Peyer's patch (tissue), 4 donors: ENCODE measurements at regions not wholly inside any gene's neighbourhood (a gene's known extent, or its start where the extent isn't known, plus 50 kb on each side); places are given as distances from the start of the nearest gene placed in this dataset.

ENCODE experiments used
- DNase-seq, 3 donors: peaks; one replicate each; pipeline ENCODE4 v3.0.0-alpha.2; 2017 to 2019
- H3K27ac ChIP-seq, 4 donors: fragments of 200-600 bp; sonication (generic); one replicate each; pipeline ENCODE4 v1.5.1; 2016 to 2019
- H3K27me3 ChIP-seq, 2 donors: fragments of 200-600 bp; sonication (generic); one replicate each; pipeline ENCODE4 v1.5.1; 2019
- H3K36me3 ChIP-seq, 3 donors: fragments of 200-600 bp; sonication (generic); one replicate each; pipeline ENCODE4 v1.5.1; 2016 to 2019
- H3K4me1 ChIP-seq, 4 donors: fragments of 200-600 bp; sonication (generic); one replicate each; pipeline ENCODE4 v1.5.1; 2016 to 2019
- H3K4me3 ChIP-seq, 4 donors: fragments of 200-600 bp; sonication (generic); 1 replicate in 3 of 4; 2 replicates in 1 of 4; pipeline ENCODE4 v1.5.1; 2016 to 2019; ENCODE audit warnings: mild to moderate bottlenecking in 1 of 4
- H3K9me3 ChIP-seq, 4 donors: fragments of 200-600 bp; sonication (generic); one replicate each; pipeline ENCODE4 v1.5.1; 2016 to 2019; ENCODE audit warnings: mild to moderate bottlenecking in 1 of 4
- CTCF ChIP-seq, 6 experiments: fragments of 450-650 bp in 4 of 6; fragments of 200-600 bp in 2 of 6; sonication (generic) in 1 of 6; IDR thresholded peaks; one replicate each; pipeline ENCODE4 v1.5.1; 2017 to 2019; ENCODE audit warnings: antibody characterized with exemption in 6 of 6, mild to moderate bottlenecking in 3 of 6, moderate library complexity in 1 of 6
- POLR2A ChIP-seq, 2 donors: fragments of 450-650 bp; IDR thresholded peaks; one replicate each; pipeline ENCODE4 v1.5.1; 2017; ENCODE audit warnings: antibody characterized with exemption in 2 of 2, mild to moderate bottlenecking in 2 of 2, moderate library complexity in 2 of 2

GRCh38 chr7:84535580-84536270 lies 341.1 kb upstream of the SEMA3A start:
- no peak overlapping the region for H3K4me3 ChIP-seq
- no peaks in the 10 kb centered on the region for H3K27me3 ChIP-seq
- DNase-seq: no peak
- H3K4me1 ChIP-seq: no peaks in the 10 kb centered on the region
- no peak overlapping the region for H3K27ac ChIP-seq
- TF ChIP-seq CTCF (IDR thresholded peaks at IDR 0.05) (no peak), POLR2A (IDR thresholded peaks at IDR 0.05) (no peak)
- H3K36me3 ChIP-seq: no peaks in the 10 kb centered on the region
- no peaks in the 10 kb centered on the region for H3K9me3 ChIP-seq

GRCh38 chr7:84533182-84533581 lies 338.6 kb upstream of the SEMA3A start:
- TF ChIP-seq POLR2A (IDR thresholded peaks at IDR 0.05) (no peak), CTCF (IDR thresholded peaks at IDR 0.05) (no peak)
- Histone ChIP-seq H3K27ac (no peak overlapping the region), H3K4me1 (no peaks in the 10 kb centered on the region), H3K4me3 (no peak overlapping the region), H3K36me3 (no peaks in the 10 kb centered on the region), H3K27me3 (no peaks in the 10 kb centered on the region), H3K9me3 (no peaks in the 10 kb centered on the region)
- no peak for DNase-seq

DNA sequence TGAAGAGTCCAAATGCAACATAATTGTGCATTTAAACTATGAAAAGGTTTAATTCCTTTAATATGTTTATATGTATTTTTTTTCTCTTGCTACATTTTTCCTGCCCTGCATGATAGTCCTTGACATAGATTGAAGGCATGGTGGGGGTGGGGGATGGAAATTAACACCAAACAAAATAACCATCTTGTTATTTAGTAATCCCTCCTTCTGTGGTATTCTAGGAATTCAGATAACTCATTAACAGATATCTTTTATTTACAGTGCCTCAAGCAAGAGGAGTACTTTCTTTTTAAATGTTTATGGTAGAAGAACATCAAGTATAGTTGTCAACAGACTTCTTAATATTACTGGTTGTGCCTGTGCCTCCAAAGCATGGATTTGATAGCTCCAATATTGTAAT lies 337.6 kb upstream of the SEMA3A start:
- no peaks in the 10 kb centered on the region for H3K27me3 ChIP-seq

GRCh38 chr7:84529480-84530205 lies 335.1 kb upstream of the SEMA3A start:
- H3K27me3 ChIP-seq: no peaks in the 10 kb centered on the region
- H3K27ac ChIP-seq: no peak overlapping the region
- no peaks in the 10 kb centered on the region for H3K9me3 ChIP-seq
- no peak for DNase-seq
- no peaks in the 10 kb centered on the region for H3K36me3 ChIP-seq
- TF ChIP-seq CTCF (IDR thresholded peaks at IDR 0.05) (no peak), POLR2A (IDR thresholded peaks at IDR 0.05) (no peak)
- no peaks in the 10 kb centered on the region for H3K4me1 ChIP-seq
- no peak overlapping the region for H3K4me3 ChIP-seq

More for the DNA sequence above, 337.6 kb upstream of the SEMA3A start:
- H3K9me3 ChIP-seq: no peaks in the 10 kb centered on the region
- no peaks in the 10 kb centered on the region for H3K4me1 ChIP-seq
- TF ChIP-seq POLR2A (IDR thresholded peaks at IDR 0.05) (no peak), CTCF (IDR thresholded peaks at IDR 0.05) (no peak)
- H3K36me3 ChIP-seq: no peaks in the 10 kb centered on the region
- no peak overlapping the region for H3K4me3 ChIP-seq
- H3K27ac ChIP-seq: no peak overlapping the region
- DNase-seq: no peak

- Histone ChIP-seq H3K4me3 (no peak overlapping the region), H3K27me3 (no peaks in the 10 kb centered on the region), H3K9me3 (no peaks in the 10 kb centered on the region), H3K27ac (no peak overlapping the region), H3K4me1 (no peaks in the 10 kb centered on the region), H3K36me3 (no peaks in the 10 kb centered on the region)
- no peak for TF ChIP-seq POLR2A (IDR thresholded peaks at IDR 0.05)
- no peak for TF ChIP-seq CTCF (IDR thresholded peaks at IDR 0.05)
- no peak for DNase-seq
These were observed 334.3 kb upstream of the SEMA3A start for GRCh38 chr7:84528756-84529479.
